Stomach (tissue), 8 donors: ENCODE measurements at regions not wholly inside any gene's neighbourhood (a gene's known extent, or its start where the extent isn't known, plus 50 kb on each side); places are given as distances from the start of the nearest gene placed in this dataset.

Source experiments
- DNase-seq, 2 donors: peaks; one replicate each; pipeline versions ENCODE4 v3.0.0 to v3.0.0-alpha.2; 2013 to 2019
- H3K27ac ChIP-seq, 5 donors: fragments of 200-600 bp in 4 of 5; sonication (generic) in 4 of 5; one replicate each; pipeline ENCODE4 v1.5.1; 2013 to 2019; ENCODE audit warnings: mild to moderate bottlenecking in 1 of 5, moderate library complexity in 1 of 5
- H3K27me3 ChIP-seq, 3 donors: fragments of 200-600 bp; sonication (generic); one replicate each; pipeline ENCODE4 v1.5.1; 2017 to 2019; ENCODE audit warnings: mixed run types in 1 of 3
- H3K36me3 ChIP-seq, 4 donors: fragments of 200-600 bp; sonication (generic); 1 replicate in 3 of 4; 2 replicates in 1 of 4; pipeline ENCODE4 v1.5.1; 2016 to 2019
- H3K4me1 ChIP-seq, 4 donors: fragments of 200-600 bp; sonication (generic); one replicate each; pipeline ENCODE4 v1.5.1; 2016 to 2019
- H3K4me3 ChIP-seq, 4 donors: fragments of 200-600 bp; sonication (generic) in 3 of 4; one replicate each; pipeline ENCODE4 v1.5.1; 2016 to 2019; ENCODE audit warnings: mild to moderate bottlenecking in 1 of 4
- H3K9me3 ChIP-seq, 4 donors: fragments of 200-600 bp; sonication (generic); one replicate each; pipeline ENCODE4 v1.5.1; 2016 to 2019
- EP300 ChIP-seq: sonication (generic); formaldehyde crosslinking; IDR thresholded peaks from one replicate; pipeline ENCODE4 v1.6.1; 2017; ENCODE audit warnings: antibody characterized with exemption
- POLR2A ChIP-seq, 4 donors: fragments of 450-650 bp; IDR thresholded peaks; one replicate each; pipeline ENCODE4 v1.6.1; 2016; ENCODE audit warnings: antibody characterized with exemption in 4 of 4, control low read depth in 2 of 4, mild to moderate bottlenecking in 1 of 4, moderate library complexity in 1 of 4
- POLR2AphosphoS5 ChIP-seq, 3 donors: sonication (generic); formaldehyde crosslinking; IDR thresholded peaks; one replicate each; pipeline ENCODE4 v1.6.1; 2016; ENCODE audit warnings: antibody characterized with exemption in 3 of 3
- WGBS, 5 donors: extraction: QIAGEN DNeasy Blood & Tissue Kit in 3 of 5; methylation state at CpG; one replicate each; pipeline versions ENCODE4 v1.1.5 to v1.1.7; 2013 to 2018; 5-methylcytosine and 5-hydroxymethylcytosine counted together
- intact Hi-C: fragments of 100-400 bp; cut with DNase I; formaldehyde crosslinking; loops from one replicate; pipeline ENCODE4 v1.15.1; 2023; ENCODE audit warnings: low total_unique reads
- TF ChIP-seq, protein P1 (sequence below), 7 experiments: fragments of 450-650 bp in 4 of 7; fragments of 200-600 bp in 3 of 7; sonication (generic) in 3 of 7; IDR thresholded peaks; one replicate each; pipeline ENCODE4 v1.5.1; 2016 to 2019; ENCODE audit warnings: antibody characterized with exemption in 7 of 7, control low read depth in 2 of 7, mild to moderate bottlenecking in 1 of 7
- donor health status: healthy with polysubstance abuse.
- donor health status: Bipolar disorder and iron deficiency.
- donor health status: healthy.

DNA sequence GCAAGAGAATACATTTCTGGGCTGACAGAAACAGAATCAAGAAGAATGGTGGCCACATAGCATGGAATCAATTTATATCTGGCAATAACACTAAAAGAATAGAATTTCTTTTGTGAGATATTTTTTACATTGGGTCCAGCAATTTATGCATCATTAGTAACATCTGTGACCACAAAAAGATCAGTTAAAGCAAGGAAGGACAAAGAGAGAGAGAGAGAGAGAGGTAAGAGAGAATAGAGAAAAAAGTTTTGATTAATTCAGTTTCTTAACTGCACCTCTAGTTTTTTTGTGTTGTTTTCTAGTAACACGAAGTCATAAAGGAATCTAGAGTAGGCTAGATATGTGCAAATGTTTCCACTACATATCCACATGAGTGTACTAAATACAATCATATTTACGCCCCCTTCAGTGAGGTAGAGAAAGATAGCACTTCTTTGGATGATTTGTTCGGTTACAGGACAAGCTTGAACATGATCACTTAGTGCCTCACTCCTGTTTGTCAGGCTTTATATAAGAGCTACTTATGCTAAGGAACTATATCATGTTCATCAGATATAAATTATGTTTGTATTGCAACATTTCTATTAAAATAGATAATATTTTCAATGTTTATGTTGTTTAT is 247.4 kb upstream of the COL3A1 start:
- no peak for DNase-seq
- no peaks in the 10 kb centered on the region for H3K27me3 ChIP-seq
- H3K9me3 ChIP-seq, result no peaks in the 10 kb centered on the region
- intact Hi-C loops, result no loop called here
- H3K4me1 ChIP-seq, result no peaks in the 10 kb centered on the region
- no peak overlapping the region for H3K4me3 ChIP-seq
- no peak for TF ChIP-seq POLR2AphosphoS5 (IDR thresholded peaks at IDR 0.05)
- TF ChIP-seq POLR2A (IDR thresholded peaks at IDR 0.05), result no peak
- TF ChIP-seq EP300, result no peak
- TF ChIP-seq, protein P1, sequence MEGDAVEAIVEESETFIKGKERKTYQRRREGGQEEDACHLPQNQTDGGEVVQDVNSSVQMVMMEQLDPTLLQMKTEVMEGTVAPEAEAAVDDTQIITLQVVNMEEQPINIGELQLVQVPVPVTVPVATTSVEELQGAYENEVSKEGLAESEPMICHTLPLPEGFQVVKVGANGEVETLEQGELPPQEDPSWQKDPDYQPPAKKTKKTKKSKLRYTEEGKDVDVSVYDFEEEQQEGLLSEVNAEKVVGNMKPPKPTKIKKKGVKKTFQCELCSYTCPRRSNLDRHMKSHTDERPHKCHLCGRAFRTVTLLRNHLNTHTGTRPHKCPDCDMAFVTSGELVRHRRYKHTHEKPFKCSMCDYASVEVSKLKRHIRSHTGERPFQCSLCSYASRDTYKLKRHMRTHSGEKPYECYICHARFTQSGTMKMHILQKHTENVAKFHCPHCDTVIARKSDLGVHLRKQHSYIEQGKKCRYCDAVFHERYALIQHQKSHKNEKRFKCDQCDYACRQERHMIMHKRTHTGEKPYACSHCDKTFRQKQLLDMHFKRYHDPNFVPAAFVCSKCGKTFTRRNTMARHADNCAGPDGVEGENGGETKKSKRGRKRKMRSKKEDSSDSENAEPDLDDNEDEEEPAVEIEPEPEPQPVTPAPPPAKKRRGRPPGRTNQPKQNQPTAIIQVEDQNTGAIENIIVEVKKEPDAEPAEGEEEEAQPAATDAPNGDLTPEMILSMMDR (IDR thresholded peaks at IDR 0.05), result no peak
- H3K36me3 ChIP-seq, result no peaks in the 10 kb centered on the region
- no peak overlapping the region for H3K27ac ChIP-seq
- 65 to 77% (median 71%) methylated on average over 3 of the region's 3 CpGs for WGBS, 5 donors

DNA sequence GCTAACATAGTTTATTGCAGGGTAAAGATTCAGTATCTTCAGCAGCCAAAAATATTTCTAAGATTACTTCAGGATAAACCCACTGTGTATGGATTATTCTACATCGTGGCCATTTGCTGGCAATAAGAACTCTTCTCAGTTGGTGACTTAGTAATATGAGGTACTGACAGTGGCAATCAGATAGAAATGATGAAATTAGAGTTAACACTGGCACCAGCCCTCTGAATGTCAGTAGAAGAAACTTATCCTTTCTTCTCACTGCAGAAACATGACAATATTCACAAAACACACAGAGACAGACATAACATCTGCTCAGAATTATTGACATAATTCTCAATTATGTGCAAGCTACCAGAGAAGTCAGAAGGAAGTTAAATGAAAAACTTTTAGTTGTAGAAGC is 246.3 kb upstream of the COL3A1 start:
- WGBS, 5 donors, result 31 to 62% (median 47%) methylated on average over 1 of the region's 1 CpG
- H3K27ac ChIP-seq, result no peak overlapping the region
- no peaks in the 10 kb centered on the region for H3K4me1 ChIP-seq
- no peak overlapping the region for H3K4me3 ChIP-seq
- no peak for DNase-seq
- intact Hi-C loops, result no loop called here
- H3K9me3 ChIP-seq, result no peaks in the 10 kb centered on the region
- TF ChIP-seq, protein P1 (IDR thresholded peaks at IDR 0.05), result no peak
- no peak for TF ChIP-seq POLR2A (IDR thresholded peaks at IDR 0.05)
- no peak for TF ChIP-seq EP300
- TF ChIP-seq POLR2AphosphoS5 (IDR thresholded peaks at IDR 0.05), result no peak
- no peaks in the 10 kb centered on the region for H3K27me3 ChIP-seq
- no peaks in the 10 kb centered on the region for H3K36me3 ChIP-seq

DNA sequence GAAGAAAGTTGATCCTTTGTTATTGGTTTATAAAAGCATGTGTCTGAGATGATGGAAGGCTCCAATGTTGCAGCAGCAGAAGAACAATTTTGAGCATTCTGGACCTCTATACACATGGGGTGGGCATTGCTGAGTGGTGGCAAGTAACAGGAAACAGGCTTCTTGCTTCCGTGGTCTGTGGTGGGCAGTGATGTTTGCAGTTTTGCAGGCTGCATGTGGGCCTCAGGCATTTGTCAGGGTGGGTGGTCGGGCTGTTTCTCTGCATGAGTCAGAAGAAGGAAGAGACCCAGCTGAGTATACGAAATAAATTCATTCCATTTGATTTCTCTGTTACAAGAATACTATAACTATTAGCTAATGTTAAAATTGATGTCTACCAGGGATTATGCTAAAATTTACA is 239.5 kb upstream of the COL3A1 start:
- Histone ChIP-seq H3K4me1 (no peaks in the 10 kb centered on the region), H3K27ac (no peak overlapping the region), H3K4me3 (no peak overlapping the region), H3K9me3 (no peaks in the 10 kb centered on the region), H3K36me3 (no peaks in the 10 kb centered on the region), H3K27me3 (no peaks in the 10 kb centered on the region)
- TF ChIP-seq, protein P1 (IDR thresholded peaks at IDR 0.05), result no peak
- TF ChIP-seq POLR2A (IDR thresholded peaks at IDR 0.05) (no peak), POLR2AphosphoS5 (IDR thresholded peaks at IDR 0.05) (no peak), EP300 (no peak)
- intact Hi-C loops, result no loop called here
- WGBS, 5 donors, result 29 to 39% (median 38%) methylated on average over 3 of the region's 3 CpGs
- peak in 1 of 2 donors; percentile 39 for DNase-seq

DNA sequence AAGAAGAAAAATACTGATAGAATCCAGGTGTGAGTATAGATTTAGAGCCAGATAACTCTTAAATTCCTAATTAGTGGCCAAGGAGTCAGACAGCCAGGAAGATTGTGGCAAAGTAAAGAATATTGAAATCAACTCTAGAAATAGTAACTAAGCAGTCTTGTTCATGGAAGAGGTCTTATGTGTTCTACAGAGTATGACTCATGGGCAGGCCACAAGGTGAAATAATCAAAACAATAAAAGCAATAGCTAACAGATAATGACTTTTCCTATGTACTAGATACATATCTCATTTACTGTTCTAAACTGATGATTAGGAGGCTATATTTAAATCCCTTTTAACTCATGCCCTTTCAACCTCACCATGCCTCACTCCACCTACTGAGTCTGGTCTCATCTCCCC is 227.4 kb upstream of the COL3A1 start:
- Histone ChIP-seq H3K27me3 (no peaks in the 10 kb centered on the region), H3K36me3 (no peaks in the 10 kb centered on the region), H3K4me1 (no peaks in the 10 kb centered on the region), H3K27ac (no peak overlapping the region), H3K4me3 (no peak overlapping the region), H3K9me3 (peaks cover 0 to 5% (median 0%) of the 10 kb centered on the region in 4 donors)
- no peak for DNase-seq
- intact Hi-C loops, result no loop called here
- TF ChIP-seq, protein P1 (IDR thresholded peaks at IDR 0.05), result no peak
- TF ChIP-seq EP300 (no peak), POLR2AphosphoS5 (IDR thresholded peaks at IDR 0.05) (no peak), POLR2A (IDR thresholded peaks at IDR 0.05) (no peak)
